Spleen (tissue), 11 donors: ENCODE measurements at regions not wholly inside any gene's neighbourhood (a gene's known extent, or its start where the extent isn't known, plus 50 kb on each side); places are given as distances from the start of the nearest gene placed in this dataset.

Source experiments
- DNase-seq: peaks from one replicate; pipeline ENCODE4 v3.0.0-alpha.2; 2020
- H3K27ac ChIP-seq, 8 donors: fragments of 200-600 bp; sonication (generic) in 7 of 8; 1 replicate in 4 of 8; 2 replicates in 4 of 8; pipeline versions ENCODE4 v1.5.0 to v1.8.0; 2016 to 2021; ENCODE audit warnings: inconsistent platforms in 4 of 8, mild to moderate bottlenecking in 4 of 8, moderate library complexity in 1 of 8
- H3K27me3 ChIP-seq, 7 donors: fragments of 200-600 bp; sonication (generic) in 6 of 7; replicated peaks in 1 of 7; 1 replicate in 4 of 7; 2 replicates in 3 of 7; pipeline versions ENCODE4 v1.5.0 to v1.8.0; 2016 to 2021; ENCODE audit warnings: inconsistent platforms in 3 of 7, mild to moderate bottlenecking in 1 of 7
- H3K36me3 ChIP-seq, 6 donors: fragments of 200-600 bp; sonication (generic) in 5 of 6; 1 replicate in 4 of 6; 2 replicates in 2 of 6; pipeline versions ENCODE4 v1.5.0 to v1.8.0; 2016 to 2021; ENCODE audit warnings: inconsistent platforms in 2 of 6
- H3K4me1 ChIP-seq, 6 donors: fragments of 200-600 bp; sonication (generic) in 5 of 6; 1 replicate in 3 of 6; 2 replicates in 3 of 6; pipeline versions ENCODE4 v1.5.0 to v1.8.0; 2016 to 2021; ENCODE audit warnings: inconsistent platforms in 3 of 6
- H3K4me3 ChIP-seq, 8 donors: fragments of 200-600 bp; sonication (generic) in 7 of 8; 1 replicate in 4 of 8; 2 replicates in 4 of 8; pipeline versions ENCODE4 v1.5.0 to v1.8.0; 2016 to 2021; ENCODE audit warnings: inconsistent platforms in 4 of 8, mild to moderate bottlenecking in 4 of 8, moderate library complexity in 2 of 8
- H3K9me3 ChIP-seq, 8 donors: fragments of 200-600 bp; sonication (generic) in 7 of 8; 1 replicate in 4 of 8; 2 replicates in 4 of 8; pipeline versions ENCODE4 v1.5.0 to v1.8.0; 2016 to 2021; ENCODE audit warnings: inconsistent platforms in 4 of 8
- POLR2A ChIP-seq, 3 donors: fragments of 450-650 bp; IDR thresholded peaks; one replicate each; pipeline ENCODE4 v1.5.1; 2017; ENCODE audit warnings: antibody characterized with exemption in 3 of 3, mild to moderate bottlenecking in 1 of 3
- POLR2AphosphoS5 ChIP-seq, 3 donors: sonication (generic); formaldehyde crosslinking; IDR thresholded peaks; one replicate each; pipeline ENCODE4 v1.5.1; 2017; ENCODE audit warnings: antibody characterized with exemption in 3 of 3
- WGBS, 5 donors: extraction: QIAGEN DNeasy Blood & Tissue Kit in 3 of 5; methylation state at CpG; one replicate each; pipeline versions ENCODE4 v1.1.5 to v1.1.7; 2013 to 2018; 5-methylcytosine and 5-hydroxymethylcytosine counted together
- intact Hi-C: fragments of 100-400 bp; cut with DNase I; formaldehyde crosslinking; loops from one replicate; pipeline ENCODE4 v1.15.0; 2023; ENCODE audit warnings: low total_unique reads
- TF ChIP-seq, protein P1 (sequence below), 11 experiments: fragments of 200-600 bp in 7 of 11; fragments of 450-650 bp in 4 of 11; sonication (generic) in 4 of 11; IDR thresholded peaks in 8 of 11; conservative IDR thresholded peaks in 3 of 11; 1 replicate in 7 of 11; 2 replicates in 4 of 11; pipeline versions ENCODE4 v1.4.0 to v1.8.0; 2016 to 2021; ENCODE audit warnings: antibody characterized with exemption in 11 of 11, inconsistent platforms in 4 of 11, mild to moderate bottlenecking in 1 of 11
- donor health status: healthy with polysubstance abuse.
- donor health status: DM: no; HTN: no; CAD: no; lungs with moderate emphysema.
- donor health status: DM: no; HTN: no; CAD: no.
- donor health status: Bipolar disorder and iron deficiency.
- donor health status: healthy.
- donor health status: DM: no; HTN: no; CAD: no.
- donor health status: DM: yes; HTN: yes; CAD: no.

DNA sequence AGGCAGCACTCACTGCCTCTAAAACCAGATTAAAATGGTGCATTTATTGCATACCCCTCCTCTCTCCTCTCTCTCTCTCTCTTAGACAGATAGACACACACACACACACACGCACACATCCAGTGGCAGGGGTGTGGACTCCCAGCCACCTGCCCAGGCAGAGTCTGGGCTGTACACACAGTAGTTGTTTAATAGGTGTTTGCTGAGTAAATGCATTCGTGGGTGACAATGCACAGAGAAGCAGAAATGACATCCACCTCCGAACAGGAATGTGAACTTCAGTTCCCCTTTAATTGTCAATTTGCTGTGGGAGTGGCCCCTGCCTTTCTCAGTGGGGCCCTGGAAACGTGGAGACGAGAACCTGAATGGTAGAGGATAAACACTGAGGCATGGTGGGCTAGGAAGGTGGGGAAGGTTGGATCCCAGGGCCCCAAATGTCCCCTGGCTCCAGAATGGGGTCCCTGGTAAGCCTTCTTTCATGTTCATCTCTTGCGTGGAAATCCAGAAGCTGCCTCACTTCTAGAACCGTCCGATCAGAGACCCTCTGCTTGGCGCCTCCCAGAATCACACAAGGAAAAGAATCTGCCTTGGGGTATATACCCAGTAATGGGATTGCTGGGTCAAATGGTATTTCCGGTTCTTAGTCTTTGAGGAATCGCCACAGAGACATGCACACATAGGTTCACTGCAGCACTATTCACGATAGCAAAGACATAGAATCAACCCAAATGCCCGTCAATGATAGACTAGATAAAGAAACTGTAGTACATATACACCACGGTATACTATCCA is 58.5 kb upstream of the ECHDC3 start:
- TF ChIP-seq POLR2A (IDR thresholded peaks at IDR 0.05) (no peak), POLR2AphosphoS5 (IDR thresholded peaks at IDR 0.05) (peak in 1 of 3 donors; percentile 41)
- TF ChIP-seq, protein P1, sequence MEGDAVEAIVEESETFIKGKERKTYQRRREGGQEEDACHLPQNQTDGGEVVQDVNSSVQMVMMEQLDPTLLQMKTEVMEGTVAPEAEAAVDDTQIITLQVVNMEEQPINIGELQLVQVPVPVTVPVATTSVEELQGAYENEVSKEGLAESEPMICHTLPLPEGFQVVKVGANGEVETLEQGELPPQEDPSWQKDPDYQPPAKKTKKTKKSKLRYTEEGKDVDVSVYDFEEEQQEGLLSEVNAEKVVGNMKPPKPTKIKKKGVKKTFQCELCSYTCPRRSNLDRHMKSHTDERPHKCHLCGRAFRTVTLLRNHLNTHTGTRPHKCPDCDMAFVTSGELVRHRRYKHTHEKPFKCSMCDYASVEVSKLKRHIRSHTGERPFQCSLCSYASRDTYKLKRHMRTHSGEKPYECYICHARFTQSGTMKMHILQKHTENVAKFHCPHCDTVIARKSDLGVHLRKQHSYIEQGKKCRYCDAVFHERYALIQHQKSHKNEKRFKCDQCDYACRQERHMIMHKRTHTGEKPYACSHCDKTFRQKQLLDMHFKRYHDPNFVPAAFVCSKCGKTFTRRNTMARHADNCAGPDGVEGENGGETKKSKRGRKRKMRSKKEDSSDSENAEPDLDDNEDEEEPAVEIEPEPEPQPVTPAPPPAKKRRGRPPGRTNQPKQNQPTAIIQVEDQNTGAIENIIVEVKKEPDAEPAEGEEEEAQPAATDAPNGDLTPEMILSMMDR (IDR thresholded peaks at IDR 0.05 in 8 of 11, conservative IDR thresholded peaks at IDR 0.05 in 3 of 11) = no peak
- Histone ChIP-seq H3K4me1 (peaks cover 29 to 100% (median 82%) of the 10 kb centered on the region in 6 donors), H3K4me3 (peak overlapping the region in 4 of 8 donors; percentile 16 to 62 (median 22)), H3K27ac (peak overlapping the region; percentile 73 to 94 (median 86)), H3K27me3 (no peaks in the 10 kb centered on the region), H3K36me3 (no peaks in the 10 kb centered on the region), H3K9me3 (no peaks in the 10 kb centered on the region)
- 70 to 81% (median 72%) methylated on average over 14 of the region's 14 CpGs for WGBS, 5 donors
- intact Hi-C loops = no loop called here
- DNase-seq = peak; percentile 81

DNA sequence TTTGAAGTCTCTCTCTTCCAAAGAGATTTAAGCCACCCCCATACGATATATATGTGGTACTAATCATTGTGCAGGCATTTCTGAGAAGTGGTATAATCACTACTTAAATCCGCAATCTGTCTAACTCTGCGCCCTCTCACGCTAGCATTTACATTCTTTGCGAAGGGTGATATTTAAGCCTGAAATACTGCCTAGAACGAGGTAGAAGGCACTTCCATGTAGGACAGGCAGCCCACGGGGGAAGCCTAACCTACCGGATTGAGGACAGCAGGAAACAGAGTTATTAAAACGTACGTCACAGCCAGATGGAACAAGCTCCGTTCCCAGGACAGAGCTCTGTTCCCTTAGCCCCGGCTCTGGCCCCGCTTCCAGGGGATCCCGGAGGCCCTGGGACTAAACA is 59.3 kb upstream of the ECHDC3 start:
- H3K27ac ChIP-seq = peak overlapping the region; percentile 73 to 94 (median 86)
- H3K4me3 ChIP-seq = no peak overlapping the region
- DNase-seq = peak; percentile 71
- TF ChIP-seq, protein P1 (IDR thresholded peaks at IDR 0.05 in 8 of 11, conservative IDR thresholded peaks at IDR 0.05 in 3 of 11) = no peak
- TF ChIP-seq POLR2AphosphoS5 (IDR thresholded peaks at IDR 0.05) (no peak), POLR2A (IDR thresholded peaks at IDR 0.05) (no peak)
- H3K36me3 ChIP-seq = no peaks in the 10 kb centered on the region
- H3K9me3 ChIP-seq = no peaks in the 10 kb centered on the region
- no peaks in the 10 kb centered on the region for H3K27me3 ChIP-seq
- intact Hi-C loops = no loop called here
- WGBS, 5 donors = 73 to 88% (median 79%) methylated on average over 14 of the region's 14 CpGs
- peaks cover 29 to 100% (median 76%) of the 10 kb centered on the region in 6 donors for H3K4me1 ChIP-seq

DNA sequence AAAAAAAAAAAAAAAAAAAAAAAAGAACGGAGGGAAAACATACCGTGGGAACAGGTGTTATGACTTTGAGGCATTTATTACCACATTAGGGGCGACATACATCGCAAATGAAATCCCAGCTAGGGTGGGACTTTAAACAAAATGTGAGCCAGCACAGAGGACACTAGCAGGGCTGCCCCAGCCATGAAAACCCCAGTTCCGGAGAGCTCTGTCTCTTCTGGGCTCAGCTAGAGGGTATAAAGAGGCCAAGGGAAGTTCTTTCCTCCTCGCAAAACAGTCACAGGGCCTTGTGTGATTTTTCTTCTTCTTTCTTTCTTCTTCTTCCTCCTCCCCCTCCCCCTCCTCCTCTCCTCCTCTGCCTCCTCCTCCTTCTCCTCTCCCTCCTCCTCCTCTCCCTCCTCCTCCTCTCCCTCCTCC is 59.9 kb upstream of the ECHDC3 start:
- Histone ChIP-seq H3K9me3 (no peaks in the 10 kb centered on the region), H3K36me3 (no peaks in the 10 kb centered on the region), H3K27ac (peak overlapping the region in 6 of 8 donors; percentile 54 to 94 (median 88)), H3K4me3 (no peak overlapping the region), H3K4me1 (peaks cover 29 to 100% (median 77%) of the 10 kb centered on the region in 6 donors), H3K27me3 (no peaks in the 10 kb centered on the region)
- peak; percentile 60 for DNase-seq
- WGBS, 5 donors = 50 to 62% (median 53%) methylated on average over 5 to 6 of the region's 6 CpGs
- TF ChIP-seq, protein P1 (IDR thresholded peaks at IDR 0.05 in 8 of 11, conservative IDR thresholded peaks at IDR 0.05 in 3 of 11) = no peak
- no peak for TF ChIP-seq POLR2A (IDR thresholded peaks at IDR 0.05)
- TF ChIP-seq POLR2AphosphoS5 (IDR thresholded peaks at IDR 0.05) = no peak
- intact Hi-C loops = no loop called here

DNA sequence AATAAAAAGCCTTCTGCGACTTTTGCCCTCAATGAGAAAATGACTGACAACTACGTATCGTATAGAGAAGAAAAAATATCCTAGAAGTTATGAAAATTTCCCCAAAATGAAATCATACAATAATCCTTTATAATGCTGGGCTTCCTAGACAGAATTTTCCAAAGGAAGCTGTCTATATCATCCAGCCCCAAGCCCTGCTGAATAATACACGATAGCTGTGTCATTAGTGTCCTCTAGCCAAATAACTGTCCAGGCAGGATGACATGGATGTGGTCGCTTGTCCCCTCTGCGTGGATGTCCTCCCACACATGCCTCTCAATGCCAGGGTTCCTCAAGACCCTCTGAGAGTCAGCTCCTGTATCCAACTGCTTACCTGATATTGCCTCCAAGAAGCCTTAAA is 61.7 kb upstream of the ECHDC3 start:
- DNase-seq = peak; percentile 4
- 59 to 84% (median 64%) methylated on average over 6 of the region's 6 CpGs for WGBS, 5 donors
- H3K4me1 ChIP-seq = peaks cover 25 to 98% (median 64%) of the 10 kb centered on the region in 6 donors
- H3K27me3 ChIP-seq = no peaks in the 10 kb centered on the region
- no peaks in the 10 kb centered on the region for H3K9me3 ChIP-seq
- no peak overlapping the region for H3K4me3 ChIP-seq
- H3K36me3 ChIP-seq = no peaks in the 10 kb centered on the region
- H3K27ac ChIP-seq = peak overlapping the region in 3 of 8 donors; percentile 28 to 94 (median 90)
- intact Hi-C loops = no loop called here
- TF ChIP-seq, protein P1 (IDR thresholded peaks at IDR 0.05 in 8 of 11, conservative IDR thresholded peaks at IDR 0.05 in 3 of 11) = no peak
- TF ChIP-seq POLR2A (IDR thresholded peaks at IDR 0.05) (no peak), POLR2AphosphoS5 (IDR thresholded peaks at IDR 0.05) (no peak)
